ENCODE measurements at regions not wholly inside any gene's neighbourhood (a gene's known extent, or its start where the extent isn't known, plus 50 kb on each side); places are given as distances from the start of the nearest gene placed in this dataset.
A peak's percentile ranks its signal among the peaks of the same experiment; 100 is the strongest.

DNA sequence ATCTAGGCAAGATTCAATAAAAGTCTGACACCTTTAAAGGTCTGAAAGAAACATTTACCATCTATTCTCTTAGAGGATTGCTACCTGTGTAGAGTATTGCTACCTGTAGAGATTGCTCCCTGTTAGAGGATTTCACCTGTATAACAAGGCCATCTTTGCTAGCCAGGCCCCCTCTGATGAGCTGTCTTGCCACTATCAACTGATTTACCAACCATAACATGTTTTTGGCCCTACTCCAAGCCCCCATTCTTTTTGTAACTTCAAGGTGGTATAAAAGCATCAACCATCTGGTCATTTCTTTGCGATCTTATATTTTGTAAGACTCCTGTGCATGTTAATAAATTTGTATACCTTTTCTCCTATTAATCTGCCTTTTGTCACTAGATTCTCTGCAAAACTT, 424.7 kb upstream of the CAMK1G start:
- DNase-seq (ENCODE audit: low spot score) (no peak), ATAC-seq (ENCODE audit: low read depth) (no peak)
- no peak overlapping the region for H3K27ac ChIP-seq (ENCODE audit: poor library complexity, severe bottlenecking)
- no peak overlapping the region for H3K4me3 ChIP-seq (ENCODE audit: severe bottlenecking)
- no peaks in the 10 kb centered on the region for H3K36me3 ChIP-seq (ENCODE audit: low read depth)
- no peaks in the 10 kb centered on the region for H3K27me3 ChIP-seq (ENCODE audit: insufficient read depth, poor library complexity, severe bottlenecking)
- TF ChIP-seq, protein P1, sequence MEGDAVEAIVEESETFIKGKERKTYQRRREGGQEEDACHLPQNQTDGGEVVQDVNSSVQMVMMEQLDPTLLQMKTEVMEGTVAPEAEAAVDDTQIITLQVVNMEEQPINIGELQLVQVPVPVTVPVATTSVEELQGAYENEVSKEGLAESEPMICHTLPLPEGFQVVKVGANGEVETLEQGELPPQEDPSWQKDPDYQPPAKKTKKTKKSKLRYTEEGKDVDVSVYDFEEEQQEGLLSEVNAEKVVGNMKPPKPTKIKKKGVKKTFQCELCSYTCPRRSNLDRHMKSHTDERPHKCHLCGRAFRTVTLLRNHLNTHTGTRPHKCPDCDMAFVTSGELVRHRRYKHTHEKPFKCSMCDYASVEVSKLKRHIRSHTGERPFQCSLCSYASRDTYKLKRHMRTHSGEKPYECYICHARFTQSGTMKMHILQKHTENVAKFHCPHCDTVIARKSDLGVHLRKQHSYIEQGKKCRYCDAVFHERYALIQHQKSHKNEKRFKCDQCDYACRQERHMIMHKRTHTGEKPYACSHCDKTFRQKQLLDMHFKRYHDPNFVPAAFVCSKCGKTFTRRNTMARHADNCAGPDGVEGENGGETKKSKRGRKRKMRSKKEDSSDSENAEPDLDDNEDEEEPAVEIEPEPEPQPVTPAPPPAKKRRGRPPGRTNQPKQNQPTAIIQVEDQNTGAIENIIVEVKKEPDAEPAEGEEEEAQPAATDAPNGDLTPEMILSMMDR (IDR thresholded peaks at IDR 0.05; ENCODE audit: poor library complexity, severe bottlenecking), result no peak
- no peaks in the 10 kb centered on the region for H3K4me1 ChIP-seq (ENCODE audit: insufficient read depth, poor library complexity, severe bottlenecking)
- no peaks in the 10 kb centered on the region for H3K9me3 ChIP-seq (ENCODE audit: severe bottlenecking)

DNA sequence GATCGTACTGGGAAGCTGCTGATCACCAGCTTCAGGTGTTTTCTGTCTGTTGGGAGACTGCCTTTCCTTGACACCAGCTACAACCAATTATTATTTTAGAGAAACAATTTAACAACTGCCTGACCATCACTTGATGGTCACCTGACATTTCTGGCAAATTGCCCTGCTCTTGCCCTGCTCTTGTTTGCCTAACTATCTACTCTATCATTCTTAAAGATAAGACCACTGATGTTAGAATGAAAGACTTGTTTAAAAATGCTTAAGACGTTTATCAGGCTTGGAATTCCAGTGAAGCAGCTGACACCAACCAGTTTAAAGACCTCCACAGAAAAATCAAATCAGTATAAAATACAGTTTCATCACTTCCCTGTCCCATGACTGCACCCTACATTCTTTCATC, 423.3 kb upstream of the CAMK1G start:
- H3K27ac ChIP-seq (ENCODE audit: poor library complexity, severe bottlenecking), result no peak overlapping the region
- H3K9me3 ChIP-seq (ENCODE audit: severe bottlenecking), result no peaks in the 10 kb centered on the region
- no peak overlapping the region for H3K4me3 ChIP-seq (ENCODE audit: severe bottlenecking)
- H3K36me3 ChIP-seq (ENCODE audit: low read depth), result no peaks in the 10 kb centered on the region
- H3K27me3 ChIP-seq (ENCODE audit: insufficient read depth, poor library complexity, severe bottlenecking), result no peaks in the 10 kb centered on the region
- TF ChIP-seq, protein P1 (IDR thresholded peaks at IDR 0.05; ENCODE audit: poor library complexity, severe bottlenecking), result no peak
- H3K4me1 ChIP-seq (ENCODE audit: insufficient read depth, poor library complexity, severe bottlenecking), result no peaks in the 10 kb centered on the region
- ATAC-seq (ENCODE audit: low read depth) (no peak), DNase-seq (ENCODE audit: low spot score) (no peak)

DNA sequence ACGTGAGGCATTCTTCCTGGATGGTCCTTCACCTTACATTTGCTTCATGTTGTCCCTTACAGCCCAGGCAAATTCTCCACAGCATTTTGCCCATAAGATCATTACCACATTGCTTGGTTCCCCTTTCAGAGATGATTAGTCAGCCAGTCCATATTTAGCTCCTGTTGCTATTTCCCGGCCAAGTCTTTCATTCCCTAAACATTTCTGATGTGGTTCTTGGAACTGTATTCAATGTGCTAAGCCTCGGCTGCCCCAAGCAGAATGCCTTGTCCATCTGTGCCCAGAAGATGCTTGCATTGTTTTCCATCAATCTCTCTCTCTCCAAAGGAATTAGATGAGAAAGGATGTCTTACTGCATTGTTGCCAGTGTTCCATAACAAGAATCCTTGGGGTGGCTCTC, 420.9 kb upstream of the CAMK1G start:
- H3K4me1 ChIP-seq (ENCODE audit: insufficient read depth, poor library complexity, severe bottlenecking), result no peaks in the 10 kb centered on the region
- H3K27me3 ChIP-seq (ENCODE audit: insufficient read depth, poor library complexity, severe bottlenecking), result no peaks in the 10 kb centered on the region
- TF ChIP-seq, protein P1 (IDR thresholded peaks at IDR 0.05; ENCODE audit: poor library complexity, severe bottlenecking), result no peak
- H3K27ac ChIP-seq (ENCODE audit: poor library complexity, severe bottlenecking), result no peak overlapping the region
- no peak overlapping the region for H3K4me3 ChIP-seq (ENCODE audit: severe bottlenecking)
- DNase-seq (ENCODE audit: low spot score) (no peak), ATAC-seq (ENCODE audit: low read depth) (no peak)
- no peaks in the 10 kb centered on the region for H3K36me3 ChIP-seq (ENCODE audit: low read depth)
- no peaks in the 10 kb centered on the region for H3K9me3 ChIP-seq (ENCODE audit: severe bottlenecking)

DNA sequence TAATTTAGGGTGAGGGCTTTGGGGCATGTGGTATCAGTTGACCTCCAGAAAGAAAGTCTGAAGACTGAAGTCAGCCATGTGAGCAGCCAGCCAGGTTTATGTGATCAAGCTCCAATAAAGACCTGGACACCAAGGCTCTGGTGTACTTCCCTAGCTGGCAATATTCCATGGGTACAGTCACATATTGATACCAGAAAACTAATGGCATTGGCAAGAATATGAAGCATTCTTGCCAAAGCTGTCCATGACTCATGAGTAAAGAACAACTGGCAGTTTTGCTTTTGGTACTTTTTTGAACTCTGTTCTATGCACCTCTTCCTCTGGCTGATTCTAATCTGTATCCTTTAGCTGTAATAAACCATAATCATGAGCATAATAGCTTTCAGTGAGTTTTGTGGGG, 415.3 kb upstream of the CAMK1G start:
- H3K9me3 ChIP-seq (ENCODE audit: severe bottlenecking), result no peaks in the 10 kb centered on the region
- H3K27ac ChIP-seq (ENCODE audit: poor library complexity, severe bottlenecking), result no peak overlapping the region
- ATAC-seq (ENCODE audit: low read depth), result peak; percentile 19; the same call in 1 of the 3 replicates
- no peaks in the 10 kb centered on the region for H3K36me3 ChIP-seq (ENCODE audit: low read depth)
- H3K4me3 ChIP-seq (ENCODE audit: severe bottlenecking), result no peak overlapping the region
- no peaks in the 10 kb centered on the region for H3K27me3 ChIP-seq (ENCODE audit: insufficient read depth, poor library complexity, severe bottlenecking)
- TF ChIP-seq, protein P1 (IDR thresholded peaks at IDR 0.05; ENCODE audit: poor library complexity, severe bottlenecking), result no peak
- DNase-seq (ENCODE audit: low spot score), result no peak
- H3K4me1 ChIP-seq (ENCODE audit: insufficient read depth, poor library complexity, severe bottlenecking), result no peaks in the 10 kb centered on the region

DNA sequence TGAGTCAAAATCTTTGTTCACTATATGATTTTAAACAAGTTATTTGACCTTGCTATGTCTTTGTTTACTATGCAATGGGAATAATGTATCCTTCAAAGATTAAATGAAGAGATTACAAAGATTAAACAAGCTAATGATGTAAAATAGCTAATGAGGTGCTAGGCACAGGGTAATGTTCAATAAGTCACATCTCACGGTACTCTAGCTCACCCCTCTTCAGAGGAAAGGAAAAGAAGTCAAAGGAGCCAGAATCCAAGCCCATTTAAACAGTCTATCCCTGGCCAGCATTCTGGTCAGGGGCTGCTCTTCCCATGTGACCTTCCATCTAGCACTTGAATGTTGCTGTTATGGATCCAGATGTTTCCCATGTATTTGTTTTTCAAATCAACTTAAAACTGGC, 412.4 kb upstream of the CAMK1G start:
- Histone ChIP-seq H3K27ac (ENCODE audit: poor library complexity, severe bottlenecking) (no peak overlapping the region), H3K36me3 (ENCODE audit: low read depth) (no peaks in the 10 kb centered on the region), H3K27me3 (ENCODE audit: insufficient read depth, poor library complexity, severe bottlenecking) (no peaks in the 10 kb centered on the region), H3K9me3 (ENCODE audit: severe bottlenecking) (no peaks in the 10 kb centered on the region), H3K4me3 (ENCODE audit: severe bottlenecking) (no peak overlapping the region), H3K4me1 (ENCODE audit: insufficient read depth, poor library complexity, severe bottlenecking) (no peaks in the 10 kb centered on the region)
- DNase-seq (ENCODE audit: low spot score) (no peak), ATAC-seq (ENCODE audit: low read depth) (no peak)
- TF ChIP-seq, protein P1 (IDR thresholded peaks at IDR 0.05; ENCODE audit: poor library complexity, severe bottlenecking), result no peak

Data from RWPE2 (cell line).